Cardiac muscle cell (in vitro differentiated cells and primary cell): ENCODE measurements at regions not wholly inside any gene's neighbourhood (a gene's known extent, or its start where the extent isn't known, plus 50 kb on each side); places are given as distances from the start of the nearest gene placed in this dataset.

Source experiments
- DNase-seq, 2 donors: peaks; one replicate each; pipeline versions ENCODE4 v3.0.0 to v3.0.0-alpha.2; 2010 to 2017; ENCODE audit warnings: low read depth in 1 of 2, low spot score in 1 of 2
- H3K27ac ChIP-seq: fragments of 200-600 bp; sonication (generic); 2 replicates; pipeline ENCODE4 v1.5.1; 2016
- H3K27me3 ChIP-seq: fragments of 200-600 bp; sonication (generic); 2 replicates; pipeline ENCODE4 v1.6.0; 2016; ENCODE audit warnings: control low read depth
- H3K36me3 ChIP-seq: fragments of 200-600 bp; sonication (generic); 2 replicates; pipeline ENCODE4 v1.5.1; 2016; ENCODE audit warnings: control low read depth
- H3K4me1 ChIP-seq: fragments of 200-600 bp; sonication (generic); 2 replicates; pipeline ENCODE4 v1.8.1; 2017; ENCODE audit warnings: low read depth, mild to moderate bottlenecking, mixed run types
- H3K4me3 ChIP-seq: fragments of 200-600 bp; sonication (generic); 2 replicates; pipeline ENCODE4 v1.5.1; 2016; ENCODE audit warnings: mild to moderate bottlenecking
- H3K9me3 ChIP-seq: fragments of 200-600 bp; sonication (generic); 2 replicates; pipeline ENCODE4 v1.5.1; 2017; ENCODE audit warnings: low read depth, mild to moderate bottlenecking, control low read depth
- CTCF ChIP-seq: IDR thresholded peaks from 2 replicates; pipeline ENCODE4 v1.5.1; 2012; ENCODE audit warnings: low read depth, mild to moderate bottlenecking, low read length

DNA sequence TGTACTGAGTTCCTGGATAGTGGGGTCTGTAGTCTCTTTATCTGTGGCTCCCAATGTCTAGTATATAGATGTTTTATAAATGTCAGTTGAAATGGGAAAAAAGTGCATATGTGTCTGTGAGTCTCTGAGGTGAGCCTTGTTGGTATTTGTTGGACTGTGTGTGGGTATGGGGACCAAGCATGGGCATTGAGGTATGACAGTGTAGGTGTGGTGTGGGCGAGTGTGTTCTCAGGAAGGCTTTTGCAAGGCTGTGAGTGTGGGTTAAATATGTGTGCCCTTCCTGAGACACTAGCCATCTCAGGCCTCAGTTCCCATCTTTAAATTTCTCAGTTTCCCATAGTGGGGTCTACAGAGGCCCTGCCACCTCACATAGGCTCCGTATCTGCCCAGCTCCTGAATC, 440.2 kb upstream of the CCL2 start:
- H3K27me3 ChIP-seq = peaks cover 3% of the 10 kb centered on the region

GRCh38 chr17:33816036-33816435, 439.0 kb upstream of the CCL2 start:
- no peak overlapping the region for H3K4me3 ChIP-seq
- no peak overlapping the region for H3K27ac ChIP-seq
- H3K36me3 ChIP-seq = no peaks in the 10 kb centered on the region
- H3K27me3 ChIP-seq = peaks cover 3% of the 10 kb centered on the region
- no peaks in the 10 kb centered on the region for H3K4me1 ChIP-seq
- no peaks in the 10 kb centered on the region for H3K9me3 ChIP-seq
- DNase-seq = no peak
- TF ChIP-seq CTCF = no peak

More for the DNA sequence above, 440.2 kb upstream of the CCL2 start:
- no peak for DNase-seq
- no peak overlapping the region for H3K27ac ChIP-seq
- no peak overlapping the region for H3K4me3 ChIP-seq
- TF ChIP-seq CTCF = no peak
- no peaks in the 10 kb centered on the region for H3K4me1 ChIP-seq
- no peaks in the 10 kb centered on the region for H3K36me3 ChIP-seq
- no peaks in the 10 kb centered on the region for H3K9me3 ChIP-seq

DNA sequence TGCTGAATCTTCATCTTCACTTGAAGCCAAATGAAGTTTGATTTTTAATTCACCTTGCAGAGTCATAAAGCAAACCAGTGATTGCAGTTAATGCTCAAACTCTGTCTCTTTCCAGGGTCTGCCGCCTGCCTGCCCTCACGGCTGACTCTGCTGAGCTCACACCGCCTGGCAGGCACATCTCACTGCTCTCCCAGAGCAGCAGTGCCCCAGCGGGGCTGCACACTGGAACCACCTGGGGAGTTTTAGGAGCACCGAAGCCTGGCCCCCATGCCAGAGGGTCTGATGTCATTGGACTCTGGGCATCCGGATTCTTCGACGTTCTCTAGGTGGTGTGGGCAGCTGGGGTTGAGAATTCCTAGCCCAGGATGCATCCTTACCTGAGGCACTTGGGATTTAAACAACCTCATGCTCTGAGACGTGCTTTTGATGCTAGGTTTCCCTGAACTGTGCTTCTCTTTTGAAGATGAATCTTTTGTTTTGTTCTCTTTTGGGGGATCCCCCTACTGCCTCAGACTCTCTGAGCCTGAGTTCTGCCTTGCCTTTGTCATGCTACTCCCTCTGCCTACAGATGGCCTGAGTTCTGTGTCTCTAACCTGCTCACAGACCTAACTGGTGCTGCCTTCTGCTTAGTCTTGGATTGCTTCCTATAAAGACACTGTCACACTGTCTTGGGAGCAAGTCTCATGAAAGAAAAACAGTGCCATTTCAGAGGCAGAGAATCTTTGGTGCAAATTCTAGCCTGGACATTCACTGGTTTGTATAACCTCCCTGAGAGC, 438.1 kb upstream of the CCL2 start:
- Histone ChIP-seq H3K36me3 (no peaks in the 10 kb centered on the region), H3K9me3 (no peaks in the 10 kb centered on the region), H3K27me3 (peaks cover 3% of the 10 kb centered on the region), H3K27ac (no peak overlapping the region), H3K4me3 (no peak overlapping the region), H3K4me1 (no peaks in the 10 kb centered on the region)
- no peak for TF ChIP-seq CTCF
- DNase-seq = no peak

GRCh38 chr17:33819539-33819938, 435.5 kb upstream of the CCL2 start:
- no peaks in the 10 kb centered on the region for H3K36me3 ChIP-seq
- DNase-seq = no peak
- peaks cover 3% of the 10 kb centered on the region for H3K27me3 ChIP-seq
- H3K27ac ChIP-seq = no peak overlapping the region
- no peak for TF ChIP-seq CTCF
- H3K4me1 ChIP-seq = no peaks in the 10 kb centered on the region
- no peaks in the 10 kb centered on the region for H3K9me3 ChIP-seq
- H3K4me3 ChIP-seq = no peak overlapping the region

DNA sequence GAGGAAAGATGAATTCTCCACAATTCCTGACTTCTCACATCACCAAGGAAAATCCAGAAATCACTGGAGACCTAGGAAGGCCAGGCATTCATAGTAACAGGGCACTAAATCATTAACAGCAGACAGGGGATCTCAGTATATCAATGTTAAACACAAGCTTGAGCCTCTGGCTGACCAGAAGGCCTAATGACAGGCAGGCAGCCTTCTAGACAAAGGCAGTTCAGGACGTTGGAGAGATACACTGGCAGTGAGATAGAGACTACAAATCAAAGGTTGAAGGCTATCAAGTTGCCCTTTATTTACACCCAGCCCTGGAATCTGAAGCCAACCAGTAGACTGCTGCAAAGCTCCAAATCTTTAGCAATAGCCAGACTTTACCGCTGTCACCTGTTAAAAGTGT, 422.8 kb upstream of the CCL2 start:
- Histone ChIP-seq H3K9me3 (no peaks in the 10 kb centered on the region), H3K4me3 (no peak overlapping the region), H3K27ac (no peak overlapping the region), H3K4me1 (no peaks in the 10 kb centered on the region), H3K36me3 (no peaks in the 10 kb centered on the region), H3K27me3 (no peaks in the 10 kb centered on the region)
- DNase-seq = peak in 1 of 2 donors; percentile 63
- TF ChIP-seq CTCF = no peak

- Histone ChIP-seq H3K4me3 (no peak overlapping the region), H3K27ac (no peak overlapping the region), H3K9me3 (no peaks in the 10 kb centered on the region), H3K27me3 (no peaks in the 10 kb centered on the region), H3K36me3 (no peaks in the 10 kb centered on the region), H3K4me1 (no peaks in the 10 kb centered on the region)
- DNase-seq = no peak
- TF ChIP-seq CTCF = no peak
These were observed 417.8 kb upstream of the CCL2 start for GRCh38 chr17:33837281-33837680.
